Breast epithelium (tissue), 4 donors: ENCODE measurements at regions not wholly inside any gene's neighbourhood (a gene's known extent, or its start where the extent isn't known, plus 50 kb on each side); places are given as distances from the start of the nearest gene placed in this dataset.

Experiments used
- DNase-seq, 2 donors: peaks; one replicate each; pipeline ENCODE4 v3.0.0-alpha.2; 2019; ENCODE audit warnings: low spot score in 2 of 2
- H3K27ac ChIP-seq, 2 donors: fragments of 200-600 bp; sonication (generic) in 1 of 2; one replicate each; pipeline ENCODE4 v1.5.1; 2016 to 2019; ENCODE audit warnings: mild to moderate bottlenecking in 1 of 2
- H3K27me3 ChIP-seq, 2 donors: fragments of 200-600 bp; sonication (generic) in 1 of 2; one replicate each; pipeline versions ENCODE4 v1.5.1 to v1.6.0; 2017 to 2019; ENCODE audit warnings: control low read depth in 1 of 2, mild to moderate bottlenecking in 1 of 2
- H3K36me3 ChIP-seq: fragments of 200-600 bp; one replicate; pipeline ENCODE4 v1.5.1; 2019
- H3K4me1 ChIP-seq, 2 donors: fragments of 200-600 bp; sonication (generic); one replicate each; pipeline ENCODE4 v1.5.1; 2016 to 2019; ENCODE audit warnings: control low read depth in 1 of 2
- H3K4me3 ChIP-seq, 3 donors: fragments of 200-600 bp; sonication (generic); 1 replicate in 2 of 3; 2 replicates in 1 of 3; pipeline ENCODE4 v1.5.1; 2016 to 2019; ENCODE audit warnings: mild to moderate bottlenecking in 3 of 3, moderate library complexity in 2 of 3
- H3K9me3 ChIP-seq, 2 donors: fragments of 200-600 bp; sonication (generic) in 1 of 2; one replicate each; pipeline ENCODE4 v1.5.1; 2016 to 2019; ENCODE audit warnings: control low read depth in 1 of 2
- CTCF ChIP-seq, 3 donors: fragments of 450-650 bp; IDR thresholded peaks; one replicate each; pipeline ENCODE4 v1.5.1; 2016 to 2017; ENCODE audit warnings: antibody characterized with exemption in 3 of 3, mild to moderate bottlenecking in 3 of 3, moderate library complexity in 3 of 3
- POLR2A ChIP-seq: fragments of 450-650 bp; IDR thresholded peaks from one replicate; pipeline ENCODE4 v1.6.1; 2016; ENCODE audit warnings: antibody characterized with exemption, mild to moderate bottlenecking, moderate library complexity
- POLR2AphosphoS5 ChIP-seq, 3 donors: sonication (generic); formaldehyde crosslinking; IDR thresholded peaks; one replicate each; pipeline ENCODE4 v1.6.1; 2017; ENCODE audit warnings: antibody characterized with exemption in 3 of 3
- intact Hi-C: fragments of 100-400 bp; cut with DNase I; formaldehyde crosslinking; loops from one replicate; pipeline ENCODE4 v1.15.1; 2023; ENCODE audit warnings: low total_unique reads

GRCh38 chr11:128354476-128354875, 232.9 kb downstream of the ETS1 start:
- Histone ChIP-seq H3K9me3 (no peaks in the 10 kb centered on the region), H3K4me3 (no peak overlapping the region), H3K4me1 (no peaks in the 10 kb centered on the region), H3K27me3 (no peaks in the 10 kb centered on the region), H3K36me3 (no peaks in the 10 kb centered on the region), H3K27ac (no peak overlapping the region)
- no peak for TF ChIP-seq POLR2AphosphoS5 (IDR thresholded peaks at IDR 0.05)
- TF ChIP-seq POLR2A, result no peak
- no peak for TF ChIP-seq CTCF (IDR thresholded peaks at IDR 0.05)
- intact Hi-C loops, result no loop called here
- no peak for DNase-seq

- Histone ChIP-seq H3K27ac (no peak overlapping the region), H3K9me3 (no peaks in the 10 kb centered on the region), H3K36me3 (no peaks in the 10 kb centered on the region), H3K27me3 (no peaks in the 10 kb centered on the region), H3K4me3 (no peak overlapping the region), H3K4me1 (no peaks in the 10 kb centered on the region)
- no peak for DNase-seq
- TF ChIP-seq POLR2A (no peak), CTCF (IDR thresholded peaks at IDR 0.05) (no peak), POLR2AphosphoS5 (IDR thresholded peaks at IDR 0.05) (no peak)
- intact Hi-C loops, result no loop called here
Measured at GRCh38 chr11:128351168-128351567, 236.2 kb downstream of the ETS1 start.

GRCh38 chr11:128349650-128350299, 237.6 kb downstream of the ETS1 start:
- H3K36me3 ChIP-seq, result no peaks in the 10 kb centered on the region
- TF ChIP-seq POLR2AphosphoS5 (IDR thresholded peaks at IDR 0.05) (no peak), CTCF (IDR thresholded peaks at IDR 0.05) (no peak), POLR2A (no peak)
- no peaks in the 10 kb centered on the region for H3K4me1 ChIP-seq
- intact Hi-C loops, result no loop called here
- no peak overlapping the region for H3K4me3 ChIP-seq
- no peaks in the 10 kb centered on the region for H3K27me3 ChIP-seq
- H3K9me3 ChIP-seq, result no peaks in the 10 kb centered on the region
- DNase-seq, result no peak
- H3K27ac ChIP-seq, result no peak overlapping the region

- intact Hi-C loops, result no loop called here
- no peaks in the 10 kb centered on the region for H3K27me3 ChIP-seq
- TF ChIP-seq POLR2AphosphoS5 (IDR thresholded peaks at IDR 0.05) (no peak), POLR2A (no peak), CTCF (IDR thresholded peaks at IDR 0.05) (no peak)
- H3K27ac ChIP-seq, result no peak overlapping the region
- H3K36me3 ChIP-seq, result no peaks in the 10 kb centered on the region
- H3K4me3 ChIP-seq, result no peak overlapping the region
- no peak for DNase-seq
- no peaks in the 10 kb centered on the region for H3K9me3 ChIP-seq
- no peaks in the 10 kb centered on the region for H3K4me1 ChIP-seq
Measured at GRCh38 chr11:128346804-128347203, 240.6 kb downstream of the ETS1 start.

DNA sequence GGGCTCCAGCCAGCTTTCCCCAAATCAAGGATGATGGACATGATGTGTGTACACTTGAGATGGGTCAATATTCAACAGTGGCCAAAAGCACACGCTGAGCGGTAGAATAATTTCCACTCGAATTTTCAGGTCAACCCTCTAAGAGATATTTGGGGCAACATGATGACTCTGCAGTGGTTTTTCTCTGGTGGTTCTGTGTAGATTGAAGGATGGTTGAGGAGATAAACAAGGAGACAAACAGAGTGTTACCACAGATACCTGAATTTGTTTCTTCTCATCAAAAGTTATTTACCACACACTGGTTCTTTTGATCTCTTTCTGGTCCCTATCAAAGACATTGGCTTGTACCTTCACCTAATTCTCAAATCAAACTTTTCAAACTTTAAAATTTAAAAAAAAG, 242.0 kb downstream of the ETS1 start:
- Histone ChIP-seq H3K9me3 (no peaks in the 10 kb centered on the region), H3K27ac (no peak overlapping the region), H3K4me1 (no peaks in the 10 kb centered on the region), H3K27me3 (no peaks in the 10 kb centered on the region), H3K36me3 (no peaks in the 10 kb centered on the region), H3K4me3 (no peak overlapping the region)
- intact Hi-C loops, result no loop called here
- DNase-seq, result no peak
- TF ChIP-seq POLR2A (no peak), CTCF (IDR thresholded peaks at IDR 0.05) (no peak), POLR2AphosphoS5 (IDR thresholded peaks at IDR 0.05) (no peak)
